Fibroblast of skin of back (primary cell): ENCODE measurements at regions not wholly inside any gene's neighbourhood (a gene's known extent, or its start where the extent isn't known, plus 50 kb on each side); places are given as distances from the start of the nearest gene placed in this dataset.

Experiments
- DNase-seq: peaks from one replicate; pipeline ENCODE4 v3.0.0-alpha.2; 2013

- no peak for DNase-seq
These were observed 52.3 kb upstream of the SNTG2 start for GRCh38 chr2:898319-898718.

GRCh38 chr2:897091-897490, 53.6 kb upstream of the SNTG2 start:
- no peak for DNase-seq

GRCh38 chr2:893311-893710, 57.3 kb upstream of the SNTG2 start:
- peak; percentile 29 for DNase-seq

GRCh38 chr2:892892-893291, 57.8 kb upstream of the SNTG2 start:
- DNase-seq, result no peak

GRCh38 chr2:892401-892800, 58.2 kb upstream of the SNTG2 start:
- no peak for DNase-seq

- DNase-seq, result no peak
These were observed 58.9 kb upstream of the SNTG2 start for GRCh38 chr2:891734-892133.

GRCh38 chr2:890791-891190, 59.9 kb upstream of the SNTG2 start:
- DNase-seq, result peak; percentile 17

GRCh38 chr2:890214-890613, 60.4 kb upstream of the SNTG2 start:
- no peak for DNase-seq

GRCh38 chr2:888906-889566, 61.6 kb upstream of the SNTG2 start:
- DNase-seq, result no peak

- no peak for DNase-seq
These were observed 62.3 kb upstream of the SNTG2 start for GRCh38 chr2:888211-888801.

- DNase-seq, result no peak
These were observed 63.0 kb upstream of the SNTG2 start for GRCh38 chr2:887639-888038.

- DNase-seq, result no peak
These were observed 64.3 kb upstream of the SNTG2 start for GRCh38 chr2:886072-887022.

GRCh38 chr2:885230-886071, 65.2 kb upstream of the SNTG2 start:
- DNase-seq, result no peak

- DNase-seq, result no peak
These were observed 66.6 kb upstream of the SNTG2 start for GRCh38 chr2:883803-884748.

GRCh38 chr2:883260-883802, 67.3 kb upstream of the SNTG2 start:
- DNase-seq, result no peak

- no peak for DNase-seq
These were observed 69.3 kb upstream of the SNTG2 start for GRCh38 chr2:881204-881918.

- no peak for DNase-seq
These were observed 70.3 kb upstream of the SNTG2 start for GRCh38 chr2:880201-880970.

GRCh38 chr2:879540-879939, 71.1 kb upstream of the SNTG2 start:
- DNase-seq, result no peak

GRCh38 chr2:878245-878930, 72.3 kb upstream of the SNTG2 start:
- no peak for DNase-seq
